ENCODE measurements at regions not wholly inside any gene's neighbourhood (a gene's known extent, or its start where the extent isn't known, plus 50 kb on each side); places are given as distances from the start of the nearest gene placed in this dataset.

- TF ChIP-seq CTCF (conservative IDR thresholded peaks at IDR 0.05 in 1 of 2, IDR thresholded peaks at IDR 0.05 in 1 of 2; ENCODE audit: extremely low read depth in 1 of 2, insufficient read depth in 1 of 2, low read depth in 1 of 2, low read length in 2 of 2): no peak
- TF ChIP-seq EZH2 (IDR thresholded peaks at IDR 0.05; ENCODE audit: borderline replicate concordance, low read length): no peak
These were observed 168.2 kb upstream of the CST7 start for GRCh38 chr20:24780674-24781417.
